HG03039 (cell line): ENCODE measurements at regions not wholly inside any gene's neighbourhood (a gene's known extent, or its start where the extent isn't known, plus 50 kb on each side); places are given as distances from the start of the nearest gene placed in this dataset.

Experiments used
- ATAC-seq: cut with Tn5 transposase; IDR thresholded peaks from one replicate; pipeline ENCODE4 v1.9.1; 2021; ENCODE audit warnings: mild to moderate bottlenecking, moderate library complexity; ENCODE audit not compliant: unreplicated experiment

DNA sequence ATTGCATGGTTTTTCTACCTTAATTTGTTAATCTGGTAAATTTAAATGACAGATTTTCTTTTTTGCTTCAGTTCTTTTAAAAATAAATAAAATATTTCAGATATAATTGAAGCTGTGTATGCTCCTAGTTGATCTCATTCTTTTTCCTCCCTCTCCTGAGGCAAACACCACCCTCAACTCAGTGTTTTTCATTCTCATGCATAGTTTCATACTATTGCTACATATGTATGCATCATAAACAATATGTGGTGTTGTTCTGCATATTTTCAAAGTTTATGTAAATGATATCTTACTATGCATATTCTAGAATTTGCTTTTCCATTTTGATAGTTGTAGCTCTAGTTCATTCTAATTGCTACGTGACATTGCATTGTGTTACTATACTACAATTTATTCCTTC lies 257.2 kb upstream of the POU3F1 start:
- no peak for ATAC-seq

DNA sequence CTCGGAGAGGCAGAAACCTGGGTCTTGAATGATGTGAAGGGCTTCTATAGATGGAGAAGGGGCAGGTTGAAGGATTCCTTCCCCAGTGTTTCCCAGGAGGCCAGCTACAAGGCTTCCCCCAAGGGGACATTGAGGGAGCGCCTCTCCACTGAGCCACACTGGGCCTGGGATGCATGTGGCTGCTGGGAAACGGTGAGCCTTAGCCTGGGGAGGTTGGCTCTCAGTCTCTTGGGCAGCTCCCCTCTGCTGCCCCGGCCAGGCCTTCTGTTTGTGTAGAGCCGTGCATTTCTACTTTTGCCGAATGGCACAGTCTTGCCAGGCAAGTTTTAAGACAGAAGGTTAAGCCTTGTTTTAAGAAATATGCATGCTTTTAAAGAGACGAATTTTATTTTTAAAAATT lies 254.4 kb upstream of the POU3F1 start:
- ATAC-seq: no peak

DNA sequence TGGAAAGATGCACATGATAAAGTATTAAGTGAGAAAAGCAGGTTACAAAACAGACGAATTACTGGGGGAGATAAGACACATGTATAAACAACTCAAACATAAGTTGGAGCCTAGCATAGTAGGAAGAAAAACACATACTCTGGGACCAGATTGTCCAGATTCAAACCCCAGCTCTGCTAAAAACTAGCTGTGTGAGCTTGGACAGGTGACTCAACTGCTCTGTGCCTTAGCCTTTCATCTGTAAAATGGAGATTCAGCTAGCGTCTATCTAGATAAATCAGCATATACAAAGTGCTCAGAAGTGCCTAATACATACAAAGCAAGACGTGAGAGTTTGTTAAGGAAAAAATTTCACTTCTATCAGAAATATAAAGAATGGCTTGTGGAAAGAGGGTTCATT lies 254.0 kb upstream of the POU3F1 start:
- no peak for ATAC-seq

DNA sequence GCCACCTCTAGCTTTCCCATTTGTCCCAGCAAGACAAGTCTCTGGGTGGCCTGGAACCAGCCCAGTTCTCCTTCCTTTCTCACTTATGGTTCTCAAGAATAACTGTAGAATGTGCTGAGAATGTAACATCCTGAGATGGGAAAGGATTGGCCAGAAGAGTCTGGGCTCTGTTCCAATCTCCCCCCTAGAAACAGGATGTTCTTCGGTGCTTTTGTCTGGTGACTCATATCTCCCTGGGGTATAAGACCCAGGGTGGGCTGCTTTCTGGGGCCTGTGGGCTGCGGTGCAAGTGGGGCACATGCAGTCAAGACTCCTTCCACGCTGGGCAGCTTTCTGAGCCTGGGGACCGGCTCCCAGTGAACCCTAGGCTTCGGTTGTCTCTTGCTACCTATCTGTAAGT lies 251.2 kb upstream of the POU3F1 start:
- ATAC-seq: no peak

DNA sequence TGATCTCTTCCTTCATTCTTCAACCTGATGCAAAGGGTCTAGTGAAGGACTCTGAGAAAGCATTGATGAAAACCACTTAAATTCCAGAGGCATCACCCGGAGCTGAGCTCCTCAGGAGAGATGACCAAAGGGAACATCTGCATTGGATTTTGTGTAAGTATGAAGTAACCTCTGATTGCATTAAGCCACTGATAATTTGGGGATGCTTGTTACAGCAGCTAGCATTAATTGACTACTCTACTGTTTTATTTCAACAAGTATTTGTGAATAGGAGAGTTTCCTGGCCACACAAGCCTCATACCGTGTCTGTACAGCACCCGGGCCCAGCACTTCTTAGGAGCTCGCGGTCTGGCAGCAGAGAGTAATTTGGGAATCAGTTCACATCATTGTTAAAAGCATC lies 250.7 kb upstream of the POU3F1 start:
- ATAC-seq: no peak

DNA sequence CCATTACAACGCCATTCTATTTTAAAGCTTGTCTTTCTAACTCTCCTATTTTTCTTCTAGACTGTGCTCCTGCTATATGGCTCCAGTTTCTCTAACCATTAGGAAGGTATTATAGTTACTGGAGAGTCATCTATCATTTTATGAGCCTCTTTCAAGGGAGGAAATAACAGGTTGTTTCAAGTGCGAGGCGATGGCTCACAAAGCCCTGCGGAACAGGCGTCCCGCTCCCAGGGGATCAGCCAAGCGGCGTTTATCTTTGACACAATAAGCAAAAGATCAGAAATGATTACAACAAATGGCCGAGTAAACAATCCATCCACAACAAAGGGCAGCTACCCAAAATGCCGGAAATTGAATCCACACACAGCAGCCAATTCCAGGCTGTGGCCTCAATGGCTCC lies 249.5 kb upstream of the POU3F1 start:
- ATAC-seq: no peak

DNA sequence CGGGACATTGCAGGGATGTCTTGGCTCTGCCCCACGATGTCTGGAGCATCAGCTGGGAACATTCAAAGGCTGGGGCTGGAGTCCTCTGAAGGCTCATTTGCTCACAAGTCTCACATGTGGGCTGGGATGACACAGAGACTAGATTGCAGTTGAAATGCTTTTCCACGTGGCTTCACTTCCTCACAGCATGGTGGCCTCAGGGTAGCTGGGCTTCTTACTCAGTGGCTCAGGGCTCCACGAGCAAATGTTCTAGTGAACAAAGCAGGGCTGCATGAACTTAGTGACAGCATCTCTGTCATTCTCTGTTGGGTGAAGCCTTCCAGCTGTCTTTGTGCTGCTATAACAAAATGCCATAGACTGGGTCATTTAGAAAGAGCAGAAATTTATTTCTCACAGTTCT lies 247.0 kb upstream of the POU3F1 start:
- ATAC-seq: no peak

DNA sequence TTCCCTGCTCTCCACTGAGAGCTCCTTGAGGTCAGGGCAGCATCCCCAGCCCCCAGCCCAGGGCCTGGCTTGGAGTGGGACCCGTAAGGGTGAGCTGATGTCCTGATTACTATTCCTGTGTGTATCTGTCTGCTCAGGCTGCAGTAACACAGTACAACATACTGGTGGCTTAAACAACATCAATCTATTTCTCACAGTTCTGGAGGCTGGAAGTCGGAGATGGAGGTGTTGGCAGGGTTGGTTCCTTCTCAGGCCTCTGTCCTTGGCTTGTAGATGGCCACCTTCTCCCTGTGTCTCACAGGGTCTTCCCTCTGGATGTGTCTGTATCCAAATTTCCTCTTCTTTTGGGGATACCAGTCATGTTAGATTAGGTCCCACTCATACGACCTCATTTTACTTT lies 246.4 kb upstream of the POU3F1 start:
- ATAC-seq: no peak

DNA sequence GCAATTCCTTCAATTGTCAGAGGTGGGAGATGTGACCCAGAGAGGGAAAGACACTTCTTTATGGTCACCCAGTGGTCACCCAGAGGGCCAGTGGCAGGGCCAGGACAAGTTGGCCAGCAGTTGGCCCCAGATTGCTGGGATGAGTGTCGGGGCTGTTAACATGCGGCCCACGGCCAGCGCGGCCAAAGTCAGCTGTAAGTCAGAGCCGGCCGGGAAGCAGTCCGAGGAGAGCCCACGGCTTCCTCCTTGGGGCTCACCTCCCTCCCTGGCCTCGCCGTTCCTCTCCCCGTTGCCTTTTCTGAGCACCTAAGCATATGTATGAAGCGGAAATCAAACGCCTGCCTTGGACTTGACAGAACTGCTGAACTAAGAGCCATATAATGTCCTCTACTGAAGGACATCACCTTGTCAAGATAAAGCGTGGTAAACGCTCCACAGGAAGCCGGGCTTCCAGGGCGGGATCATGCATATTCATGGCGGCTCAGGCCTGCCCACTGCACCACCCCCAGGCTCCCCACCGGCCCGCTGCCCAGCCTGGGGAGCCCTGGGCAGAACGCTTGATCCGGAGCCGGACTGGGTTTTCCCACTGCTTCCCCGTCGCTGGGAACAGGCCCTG lies 245.4 kb upstream of the POU3F1 start:
- ATAC-seq: no peak

DNA sequence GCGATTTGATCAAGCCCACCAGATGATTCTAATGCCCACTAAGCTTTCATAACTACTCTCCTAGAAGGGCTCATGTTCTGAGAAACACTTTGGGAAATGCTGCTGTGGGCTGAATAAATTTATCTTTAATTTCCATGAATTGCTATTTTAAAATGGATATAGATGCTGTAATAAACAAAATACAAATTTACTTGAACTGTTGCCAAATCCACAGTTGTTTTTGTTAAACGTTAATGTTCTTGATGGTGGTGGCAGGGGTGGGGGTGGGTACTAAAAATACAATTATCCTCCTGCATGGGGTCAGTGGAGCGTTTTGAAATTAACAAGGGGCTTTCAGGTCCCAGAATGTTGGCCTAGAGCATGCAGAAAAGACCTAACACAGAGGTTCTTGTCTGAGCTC lies 244.7 kb upstream of the POU3F1 start:
- ATAC-seq: no peak

DNA sequence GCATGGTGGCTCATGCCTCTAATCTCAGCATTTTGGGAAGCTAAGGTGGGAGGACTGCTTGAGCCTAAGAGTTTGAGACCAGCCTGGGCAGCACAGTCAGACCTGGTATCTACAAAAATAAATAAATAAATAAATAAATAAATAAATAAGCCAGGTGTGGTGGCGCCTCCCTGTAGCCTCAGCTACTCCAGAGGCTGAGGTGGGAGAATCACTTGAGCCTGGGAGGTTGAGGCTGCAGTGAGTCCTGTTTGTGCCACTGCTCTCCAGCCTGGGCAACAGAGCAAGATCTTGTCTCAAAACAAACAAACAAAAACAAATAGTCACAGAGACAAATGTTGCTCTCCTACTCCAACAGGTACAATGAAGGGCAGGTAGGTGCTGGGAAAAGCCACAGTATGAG lies 242.4 kb upstream of the POU3F1 start:
- ATAC-seq: no peak

DNA sequence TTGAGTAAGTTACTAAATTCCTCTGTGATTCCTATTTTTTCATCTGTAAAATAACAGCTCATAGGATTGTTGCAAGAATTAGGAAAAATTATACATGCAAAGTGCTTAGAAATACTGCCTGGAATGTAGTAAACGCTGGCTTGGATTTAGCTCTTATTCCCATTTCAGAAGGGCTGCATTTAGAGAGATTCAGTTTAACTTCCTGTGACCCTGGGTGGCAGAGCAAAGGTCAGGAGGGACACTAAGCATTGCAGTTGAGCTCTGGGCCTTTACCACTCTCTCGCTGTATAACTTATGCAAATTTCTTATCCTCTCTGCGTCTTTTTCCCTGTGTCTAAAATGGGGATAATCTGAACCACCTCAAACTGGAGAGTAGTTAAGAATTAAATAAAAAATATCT lies 241.0 kb upstream of the POU3F1 start:
- no peak for ATAC-seq

DNA sequence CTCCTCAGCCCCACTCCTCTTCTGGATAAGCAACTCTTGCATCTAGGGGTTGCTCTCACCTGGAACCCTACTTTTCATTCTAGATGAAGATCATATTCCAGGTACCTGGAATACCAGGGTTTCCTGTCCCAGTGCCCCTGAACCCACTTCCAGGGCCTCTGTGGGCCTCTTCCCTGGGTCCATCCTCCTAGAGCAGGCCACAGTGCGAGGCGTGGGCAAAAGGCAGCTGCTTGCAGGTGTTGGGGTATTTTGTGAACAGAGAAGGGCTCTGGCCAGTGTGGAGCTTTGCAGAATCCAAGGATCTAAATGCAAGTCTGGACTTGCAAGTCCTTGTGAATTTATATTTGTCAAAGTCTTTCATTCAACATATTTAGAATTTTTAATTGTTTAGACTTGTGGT lies 240.4 kb upstream of the POU3F1 start:
- ATAC-seq: no peak

DNA sequence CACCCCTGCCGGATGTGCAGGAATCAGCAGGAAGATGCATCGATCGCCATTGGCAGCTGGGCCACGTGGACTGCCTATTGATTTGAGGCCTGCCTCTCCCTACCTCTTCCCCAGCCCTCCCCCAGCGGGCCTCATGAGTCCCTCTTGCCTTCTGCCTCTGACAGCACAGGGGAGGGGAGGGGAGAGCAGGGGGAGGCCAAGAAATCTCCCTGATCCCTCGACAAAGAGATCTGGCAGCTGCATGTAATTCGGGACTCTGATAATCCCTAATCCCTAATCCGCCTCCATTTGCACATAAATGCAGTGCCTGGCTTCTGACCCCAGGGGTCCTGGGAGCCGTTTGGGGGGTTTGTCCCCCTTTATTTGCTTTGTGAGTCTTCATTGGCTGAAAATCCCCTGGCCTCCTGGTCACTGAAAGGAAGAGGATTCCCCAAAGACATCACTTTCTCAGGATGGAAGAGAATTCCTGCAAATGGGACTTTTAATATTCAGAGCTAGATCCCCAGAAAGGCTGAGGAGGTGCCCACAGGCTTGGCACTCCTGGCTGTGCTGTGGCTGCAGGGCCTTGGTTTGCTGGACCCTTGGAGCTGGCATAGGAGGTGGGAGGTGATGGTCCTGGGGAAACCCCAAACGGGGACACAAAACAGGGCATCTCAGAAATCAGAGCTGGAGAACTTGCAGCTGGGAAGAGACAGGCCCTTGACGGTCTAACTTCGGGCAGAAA lies 239.4 kb upstream of the POU3F1 start:
- ATAC-seq: no peak

DNA sequence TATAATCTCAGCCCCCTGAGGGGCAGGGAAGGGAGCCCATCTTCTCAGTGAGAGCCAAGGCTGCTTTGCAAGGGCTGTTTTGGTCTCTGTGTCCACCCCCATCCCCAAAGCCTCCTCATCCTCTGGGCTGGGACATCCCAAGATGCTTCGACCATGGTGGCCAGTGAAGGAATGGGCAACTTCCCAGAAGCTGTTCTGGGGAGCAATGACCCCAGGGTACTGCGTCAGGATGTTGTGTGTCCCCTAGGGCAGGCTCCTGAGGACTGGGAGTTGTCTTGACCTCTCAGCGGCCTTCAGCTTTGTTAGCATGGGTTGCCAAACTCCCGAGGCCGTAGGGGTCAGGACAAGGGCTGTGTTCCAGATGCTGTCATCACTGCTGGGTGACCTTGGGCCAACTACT lies 238.4 kb upstream of the POU3F1 start:
- ATAC-seq: no peak

DNA sequence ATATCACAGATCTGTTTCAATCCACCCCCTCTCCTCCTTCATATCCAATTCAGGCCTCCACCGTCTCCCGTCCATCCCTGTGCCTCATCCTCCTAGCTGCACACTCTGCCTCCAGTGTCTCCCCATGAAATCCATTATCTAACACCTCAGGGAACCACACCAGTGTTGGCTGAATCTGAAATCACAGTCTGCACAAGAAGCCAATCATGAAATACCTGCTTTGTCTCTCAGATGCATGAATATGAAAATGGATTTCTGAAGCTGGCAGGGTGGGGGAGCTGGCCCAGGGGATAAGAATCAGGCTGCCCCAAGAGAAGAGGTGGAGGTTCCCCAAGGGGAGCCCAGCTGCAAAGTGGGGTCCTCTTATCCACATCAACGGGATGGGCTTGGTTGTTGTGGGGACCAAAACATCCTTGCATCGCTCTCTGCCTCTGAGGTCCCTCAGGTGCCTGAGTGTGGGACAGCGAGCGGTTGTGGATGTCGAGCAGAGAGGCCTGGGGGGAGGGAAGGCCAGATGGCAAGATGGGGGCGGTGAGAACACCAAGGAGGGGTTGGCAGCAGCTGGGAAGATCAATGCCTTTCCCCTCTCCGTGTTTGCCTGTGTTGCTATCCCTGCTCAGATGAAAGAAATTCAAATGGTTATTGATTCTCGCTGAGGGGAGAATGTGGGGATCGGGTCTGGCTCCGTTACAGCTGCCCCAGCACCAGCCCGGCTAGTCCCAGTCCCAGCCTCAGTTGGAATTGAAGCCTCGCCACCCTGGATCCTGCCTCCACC lies 237.3 kb upstream of the POU3F1 start:
- ATAC-seq: no peak

DNA sequence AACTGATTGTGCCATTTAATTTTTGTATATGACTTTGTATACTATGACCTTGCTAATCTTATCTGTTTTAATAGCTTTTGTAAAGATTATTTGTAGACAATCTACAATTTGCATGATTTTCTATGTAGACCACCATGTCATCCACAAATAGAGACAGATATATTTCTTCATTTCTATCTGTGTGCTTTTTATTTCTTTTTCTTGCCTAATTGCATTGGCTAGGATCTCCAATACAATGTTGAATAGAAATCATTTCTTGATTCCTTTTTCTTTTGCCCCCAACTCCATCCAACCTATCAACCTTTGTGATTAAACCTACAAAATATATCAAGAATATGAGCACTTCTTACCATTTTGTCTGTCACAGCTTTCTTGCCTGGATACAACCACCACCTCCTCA lies 232.6 kb upstream of the POU3F1 start:
- ATAC-seq: no peak

DNA sequence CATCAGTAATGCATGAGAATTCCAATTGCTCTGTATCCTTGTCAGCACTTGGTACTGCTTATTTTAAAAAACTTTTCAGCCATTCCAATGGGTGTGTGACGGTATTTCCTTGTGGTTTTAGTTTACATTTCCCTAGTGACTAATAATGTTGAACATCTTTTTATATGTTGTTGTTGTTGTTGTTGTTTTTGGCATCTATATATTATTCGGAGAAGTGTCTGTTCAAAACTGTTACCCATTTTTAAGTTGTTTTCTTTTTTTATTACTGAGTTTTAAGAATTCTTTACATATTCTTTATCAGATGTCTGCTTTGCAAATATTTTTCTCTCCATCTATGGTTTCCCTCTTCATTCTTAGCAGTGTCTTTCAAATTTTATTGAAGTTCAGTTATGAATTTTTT lies 231.1 kb upstream of the POU3F1 start:
- no peak for ATAC-seq

DNA sequence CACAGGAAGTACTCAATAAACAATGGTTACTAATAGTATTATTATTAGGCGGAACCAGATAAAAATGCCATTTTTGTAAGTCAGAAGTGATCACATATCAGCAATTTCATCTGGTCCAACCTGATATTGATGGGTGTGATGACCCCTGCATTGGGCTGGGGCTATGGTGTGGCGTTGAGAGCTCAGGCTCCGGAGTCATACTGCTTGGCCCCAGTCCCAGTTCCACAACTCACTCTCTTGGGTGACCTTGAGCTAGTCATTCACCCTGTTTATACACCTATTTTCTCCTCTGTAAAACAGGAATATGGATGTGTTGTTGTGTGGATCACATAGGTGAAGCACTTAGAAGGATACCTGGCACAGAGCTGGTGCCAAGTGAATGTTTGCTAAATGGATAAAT lies 229.4 kb upstream of the POU3F1 start:
- no peak for ATAC-seq

DNA sequence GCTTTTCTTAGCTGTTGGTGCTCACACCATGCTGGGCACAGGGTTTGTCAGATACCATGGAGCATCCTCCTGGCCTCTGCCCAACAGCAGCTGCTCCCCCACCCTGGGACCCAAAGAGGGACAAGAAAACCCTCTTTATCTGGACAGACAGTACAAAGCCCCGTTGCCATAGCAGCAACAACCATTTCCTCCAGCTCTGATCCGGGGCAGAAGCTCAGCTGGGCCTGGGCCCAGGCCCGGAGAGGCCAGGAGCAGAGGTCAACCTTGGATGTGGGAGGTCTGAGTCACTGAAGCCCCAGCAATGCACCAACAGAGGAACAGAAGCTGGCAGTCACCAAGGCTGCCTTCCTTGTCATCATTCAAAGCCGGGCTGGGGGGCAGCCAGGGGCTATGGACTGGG lies 228.4 kb upstream of the POU3F1 start:
- no peak for ATAC-seq

DNA sequence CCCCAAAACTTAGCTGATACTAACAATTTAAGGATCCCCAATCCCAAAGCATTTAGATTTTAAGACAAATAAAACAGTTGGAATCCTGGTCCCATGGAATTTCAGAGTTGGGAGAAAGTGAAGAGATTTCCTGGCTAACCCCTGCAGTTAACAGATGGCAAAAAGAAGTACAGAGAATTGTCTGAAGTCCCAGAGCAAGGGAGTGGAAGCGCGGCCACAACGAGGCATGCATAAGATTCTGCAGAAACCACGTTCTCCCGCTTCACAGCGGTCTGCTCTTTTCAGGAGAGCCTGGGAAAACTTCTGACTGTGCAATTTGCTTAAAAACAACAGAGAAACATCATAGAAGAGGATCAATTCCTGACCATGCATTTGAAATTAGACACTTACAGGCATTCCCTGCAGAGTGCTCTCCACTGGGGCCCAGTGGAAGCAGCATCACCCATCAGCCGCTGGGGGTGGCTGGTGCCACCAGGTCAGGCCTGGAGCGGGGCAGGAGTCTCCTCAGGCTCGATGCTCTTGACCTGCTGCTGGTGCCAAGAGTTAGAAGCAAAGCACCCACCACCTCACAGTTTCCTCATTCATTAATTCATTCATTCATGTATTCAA lies 226.7 kb upstream of the POU3F1 start:
- ATAC-seq: no peak

DNA sequence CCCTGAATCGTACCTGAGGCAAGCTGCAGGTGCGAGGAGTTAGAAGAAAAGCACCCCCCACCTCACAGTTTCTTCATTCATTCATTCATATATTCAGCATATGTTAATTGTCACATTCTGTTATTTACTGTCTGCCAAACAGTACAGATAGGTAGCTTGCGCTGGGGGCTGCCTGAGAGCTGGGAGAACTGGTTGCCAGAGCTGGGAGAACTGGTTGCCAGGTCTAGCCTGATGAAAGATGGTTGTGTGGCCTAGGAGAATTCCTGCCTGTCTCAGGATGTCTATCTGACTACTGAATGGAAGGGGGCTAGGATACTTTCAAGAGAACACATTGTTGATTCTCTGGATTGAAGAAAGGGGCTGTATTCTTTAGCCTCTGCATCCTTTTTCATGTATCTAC lies 225.9 kb upstream of the POU3F1 start:
- no peak for ATAC-seq
